ENCODE measurements at regions not wholly inside any gene's neighbourhood (a gene's known extent, or its start where the extent isn't known, plus 50 kb on each side); places are given as distances from the start of the nearest gene placed in this dataset.

- no peak for DNase-seq
Observed at GRCh38 chr12:128191380-128191779, 75.6 kb upstream of the TMEM132C start.

GRCh38 chr12:128204711-128205110, 62.3 kb upstream of the TMEM132C start:
- no peak for DNase-seq

- DNase-seq, result no peak
Observed at GRCh38 chr12:128205145-128205544, 61.8 kb upstream of the TMEM132C start.

GRCh38 chr12:128205758-128206157, 61.2 kb upstream of the TMEM132C start:
- no peak for DNase-seq

All from COR-L47 (cell line).